Uterus (tissue), 3 donors: ENCODE measurements at regions not wholly inside any gene's neighbourhood (a gene's known extent, or its start where the extent isn't known, plus 50 kb on each side); places are given as distances from the start of the nearest gene placed in this dataset.

Experiments
- DNase-seq, 2 donors: peaks; one replicate each; pipeline ENCODE4 v3.0.0-alpha.2; 2019 to 2020
- H3K27ac ChIP-seq, 2 donors: fragments of 200-600 bp; sonication (generic); 1 replicate in 1 of 2; 2 replicates in 1 of 2; pipeline ENCODE4 v1.5.1; 2016 to 2018
- H3K27me3 ChIP-seq, 2 donors: fragments of 200-600 bp; sonication (generic); one replicate each; pipeline ENCODE4 v1.5.1; 2018 to 2019; ENCODE audit warnings: control low read depth in 1 of 2
- H3K36me3 ChIP-seq, 2 donors: fragments of 200-600 bp; sonication (generic); one replicate each; pipeline ENCODE4 v1.5.1; 2019; ENCODE audit warnings: control low read depth in 1 of 2
- H3K4me1 ChIP-seq, 2 donors: fragments of 200-600 bp; sonication (generic); one replicate each; pipeline ENCODE4 v1.5.1; 2018 to 2019; ENCODE audit warnings: control low read depth in 1 of 2
- H3K4me3 ChIP-seq, 2 donors: fragments of 200-600 bp; sonication (generic); 1 replicate in 1 of 2; 2 replicates in 1 of 2; pipeline ENCODE4 v1.5.1; 2018 to 2019; ENCODE audit warnings: mild to moderate bottlenecking in 1 of 2
- H3K9me3 ChIP-seq, 2 donors: fragments of 200-600 bp; sonication (generic); one replicate each; pipeline ENCODE4 v1.5.1; 2019; ENCODE audit warnings: control low read depth in 1 of 2
- CTCF ChIP-seq, 4 experiments: fragments of 200-600 bp in 2 of 4; fragments of 450-650 bp in 2 of 4; sonication (generic) in 2 of 4; IDR thresholded peaks; one replicate each; pipeline ENCODE4 v1.5.1; 2016 to 2019; ENCODE audit warnings: antibody characterized with exemption in 4 of 4, mild to moderate bottlenecking in 2 of 4, moderate library complexity in 1 of 4
- POLR2A ChIP-seq, 2 donors: fragments of 450-650 bp; IDR thresholded peaks; one replicate each; pipeline ENCODE4 v1.6.1; 2016; ENCODE audit warnings: antibody characterized with exemption in 2 of 2, mild to moderate bottlenecking in 1 of 2, moderate library complexity in 1 of 2
- intact Hi-C: fragments of 100-400 bp; cut with DNase I; formaldehyde crosslinking; loops from one replicate; pipeline ENCODE4 v1.15.1; 2023; ENCODE audit warnings: low total_unique reads
- donor health status: DM: yes; HTN: yes; CAD: no.

DNA sequence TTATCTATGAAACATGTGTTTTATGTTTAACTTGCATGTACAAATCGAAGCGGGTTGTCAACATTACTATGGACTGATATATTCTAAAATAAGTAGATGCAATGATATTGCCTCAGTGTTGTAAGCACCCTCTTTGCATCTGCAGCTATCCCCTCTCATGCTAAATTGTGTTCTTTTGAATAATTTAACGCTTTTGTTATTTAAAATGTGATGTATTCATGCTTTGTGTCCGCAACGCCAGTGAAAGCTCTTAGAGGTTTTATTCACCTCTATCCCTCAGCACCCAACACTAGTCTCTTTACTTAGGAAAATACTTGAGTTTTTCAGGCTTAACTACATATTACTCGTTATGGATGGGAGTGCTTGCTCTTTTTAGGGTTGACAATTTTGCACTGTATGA is 173.7 kb upstream of the ID4 start:
- Histone ChIP-seq H3K36me3 (no peaks in the 10 kb centered on the region), H3K4me3 (no peak overlapping the region), H3K4me1 (peaks cover 0 to 8% of the 10 kb centered on the region in 2 donors), H3K27ac (no peak overlapping the region), H3K9me3 (no peaks in the 10 kb centered on the region), H3K27me3 (no peaks in the 10 kb centered on the region)
- intact Hi-C loops = no loop called here
- no peak for DNase-seq
- no peak for TF ChIP-seq CTCF (IDR thresholded peaks at IDR 0.05)
- TF ChIP-seq POLR2A (IDR thresholded peaks at IDR 0.05) = no peak

DNA sequence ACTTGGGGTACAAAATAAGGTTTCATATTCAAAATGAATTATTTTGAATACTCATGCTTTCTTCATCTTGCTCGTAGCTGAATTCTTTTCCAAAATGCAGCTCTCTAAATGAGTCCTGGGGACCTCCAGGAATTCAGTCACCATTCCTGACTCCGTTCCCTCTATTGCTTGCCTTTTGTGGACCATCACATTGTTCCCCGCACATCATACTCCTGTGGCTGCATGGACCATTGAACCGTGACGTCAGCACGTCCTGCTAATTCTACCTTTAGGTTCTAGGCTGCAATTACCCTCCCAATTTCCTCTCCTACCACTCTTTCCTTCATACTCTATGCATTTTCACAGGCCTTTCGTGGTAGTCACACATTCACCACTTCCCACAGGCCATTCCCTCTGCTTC is 173.1 kb upstream of the ID4 start:
- no peaks in the 10 kb centered on the region for H3K36me3 ChIP-seq
- intact Hi-C loops = no loop called here
- no peaks in the 10 kb centered on the region for H3K9me3 ChIP-seq
- H3K4me1 ChIP-seq = peaks cover 3 to 8% of the 10 kb centered on the region in 2 donors
- no peak overlapping the region for H3K27ac ChIP-seq
- no peak overlapping the region for H3K4me3 ChIP-seq
- H3K27me3 ChIP-seq = no peaks in the 10 kb centered on the region
- DNase-seq = no peak
- TF ChIP-seq POLR2A (IDR thresholded peaks at IDR 0.05) (no peak), CTCF (IDR thresholded peaks at IDR 0.05) (no peak)

- Histone ChIP-seq H3K9me3 (no peaks in the 10 kb centered on the region), H3K27ac (peak overlapping the region in 1 of 2 donors; percentile 73), H3K27me3 (no peaks in the 10 kb centered on the region), H3K4me3 (no peak overlapping the region), H3K36me3 (no peaks in the 10 kb centered on the region), H3K4me1 (peaks cover 4 to 8% of the 10 kb centered on the region in 2 donors)
- no peak for DNase-seq
- TF ChIP-seq POLR2A (IDR thresholded peaks at IDR 0.05) (no peak), CTCF (IDR thresholded peaks at IDR 0.05) (no peak)
- intact Hi-C loops = no loop called here
Observed at GRCh38 chr6:19664878-19665612, 172.1 kb upstream of the ID4 start.

- peaks cover 4 to 8% of the 10 kb centered on the region in 2 donors for H3K4me1 ChIP-seq
- intact Hi-C loops = no loop called here
- H3K27ac ChIP-seq = peak overlapping the region; percentile 12 to 73
- H3K9me3 ChIP-seq = no peaks in the 10 kb centered on the region
- no peak for TF ChIP-seq CTCF (IDR thresholded peaks at IDR 0.05)
- no peak for TF ChIP-seq POLR2A (IDR thresholded peaks at IDR 0.05)
- H3K4me3 ChIP-seq = no peak overlapping the region
- H3K36me3 ChIP-seq = no peaks in the 10 kb centered on the region
- DNase-seq = no peak
- no peaks in the 10 kb centered on the region for H3K27me3 ChIP-seq
Observed at GRCh38 chr6:19665613-19665909, 171.6 kb upstream of the ID4 start.

- H3K4me3 ChIP-seq = no peak overlapping the region
- no peaks in the 10 kb centered on the region for H3K36me3 ChIP-seq
- H3K27me3 ChIP-seq = no peaks in the 10 kb centered on the region
- DNase-seq = no peak
- H3K4me1 ChIP-seq = peaks cover 4 to 8% of the 10 kb centered on the region in 2 donors
- TF ChIP-seq CTCF (IDR thresholded peaks at IDR 0.05) = no peak
- no peak for TF ChIP-seq POLR2A (IDR thresholded peaks at IDR 0.05)
- H3K27ac ChIP-seq = peak overlapping the region; percentile 50 to 73
- intact Hi-C loops = no loop called here
- H3K9me3 ChIP-seq = no peaks in the 10 kb centered on the region
Observed at GRCh38 chr6:19668710-19669109, 168.5 kb upstream of the ID4 start.
